ENCODE measurements at regions not wholly inside any gene's neighbourhood (a gene's known extent, or its start where the extent isn't known, plus 50 kb on each side); places are given as distances from the start of the nearest gene placed in this dataset.

DNA sequence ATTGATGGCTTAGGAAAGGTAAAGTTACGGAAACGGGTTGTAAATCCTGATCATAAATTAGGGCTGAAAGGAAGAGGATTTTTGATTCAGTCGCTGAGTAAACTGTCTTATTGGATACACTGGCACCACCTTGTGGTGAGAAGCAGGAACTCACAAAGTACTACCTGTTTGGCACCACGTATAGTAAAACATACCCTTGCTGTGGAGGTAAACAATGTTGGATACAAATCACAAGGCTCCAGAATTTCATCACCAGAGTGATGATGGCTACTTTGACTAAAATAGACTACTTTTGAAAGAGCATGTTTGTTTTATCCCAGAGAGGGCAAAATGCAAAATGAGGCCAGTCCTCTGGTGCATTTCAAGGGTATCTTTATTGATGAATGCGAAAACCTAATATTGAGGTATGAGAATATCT is 216.9 kb downstream of the IGSF11 start:
- TF ChIP-seq GATA3 (IDR thresholded peaks at IDR 0.05; ENCODE audit: low read depth, low read length) (no peak), GATA2 (IDR thresholded peaks at IDR 0.05; ENCODE audit: low read depth, low read length) (no peak)
